Fibroblast of lung (primary cell): ENCODE measurements at regions not wholly inside any gene's neighbourhood (a gene's known extent, or its start where the extent isn't known, plus 50 kb on each side); places are given as distances from the start of the nearest gene placed in this dataset.

ENCODE experiments used
- DNase-seq, 2 donors: peaks; one replicate each; pipeline versions ENCODE4 v3.0.0 to v3.0.0-alpha.2; 2010; ENCODE audit warnings: low read depth in 2 of 2
- H2AFZ ChIP-seq: 2 replicates; pipeline ENCODE4 v1.5.1; 2012; ENCODE audit warnings: low read length, control low read depth, inconsistent platforms
- H3K27ac ChIP-seq: 2 replicates; pipeline ENCODE4 v1.5.1; 2011; ENCODE audit warnings: low read length, control low read depth; ENCODE audit not compliant: insufficient read depth
- H3K27me3 ChIP-seq: 2 replicates; pipeline ENCODE4 v1.5.1; 2011; ENCODE audit warnings: mild to moderate bottlenecking, low read length; ENCODE audit not compliant: control insufficient read depth, insufficient read depth
- H3K36me3 ChIP-seq: 2 replicates; pipeline ENCODE4 v1.5.1; 2011; ENCODE audit warnings: low read length; ENCODE audit not compliant: control insufficient read depth, insufficient read depth
- H3K4me1 ChIP-seq: 2 replicates; pipeline ENCODE4 v1.5.1; 2011; ENCODE audit warnings: low read length; ENCODE audit not compliant: control insufficient read depth, insufficient read depth; ENCODE audit errors: extremely low read depth
- H3K4me2 ChIP-seq: 2 replicates; pipeline ENCODE4 v1.5.1; 2011; ENCODE audit warnings: low read length, control low read depth; ENCODE audit not compliant: insufficient read depth; ENCODE audit errors: extremely low read depth
- H3K4me3 ChIP-seq, 4 experiments: fragments of 200-600 bp in 1 of 4; sonication (generic) in 1 of 4; replicated peaks in 1 of 4; 2 replicates each; pipeline ENCODE4 v1.5.1; 2011 to 2016; ENCODE audit warnings: low read length in 4 of 4, low read depth in 3 of 4, mild to moderate bottlenecking in 3 of 4, control low read depth in 2 of 4, inconsistent platforms in 1 of 4, mixed read lengths in 1 of 4; ENCODE audit not compliant: insufficient read depth in 1 of 4; ENCODE audit errors: control extremely low read depth in 1 of 4
- H3K79me2 ChIP-seq: 2 replicates; pipeline ENCODE4 v1.5.1; 2012; ENCODE audit warnings: mild to moderate bottlenecking, low read length, inconsistent platforms; ENCODE audit not compliant: control insufficient read depth, insufficient read depth
- H3K9ac ChIP-seq: 2 replicates; pipeline ENCODE4 v1.5.1; 2011; ENCODE audit warnings: mild to moderate bottlenecking, low read length, control low read depth; ENCODE audit not compliant: insufficient read depth
- H3K9me3 ChIP-seq: 2 replicates; pipeline ENCODE4 v1.5.1; 2012; ENCODE audit warnings: low read depth, low read length; ENCODE audit not compliant: control insufficient read depth, insufficient read depth
- H4K20me1 ChIP-seq: 2 replicates; pipeline ENCODE4 v1.5.1; 2011; ENCODE audit warnings: low read length; ENCODE audit not compliant: control insufficient read depth, insufficient read depth; ENCODE audit errors: extremely low read depth
- CTCF ChIP-seq, 2 donors: IDR thresholded peaks in 1 of 2; conservative IDR thresholded peaks in 1 of 2; 1 replicate in 1 of 2; 2 replicates in 1 of 2; pipeline ENCODE4 v1.5.1; 2011 to 2012; ENCODE audit warnings: low read length in 2 of 2, control low read depth in 1 of 2, inconsistent platforms in 1 of 2, low read depth in 1 of 2, mild to moderate bottlenecking in 1 of 2
- EZH2 ChIP-seq: IDR thresholded peaks from 2 replicates; pipeline ENCODE4 v1.5.1; 2012; ENCODE audit warnings: low read length, control low read depth, mild to moderate bottlenecking; ENCODE audit errors: missing control alignments

DNA sequence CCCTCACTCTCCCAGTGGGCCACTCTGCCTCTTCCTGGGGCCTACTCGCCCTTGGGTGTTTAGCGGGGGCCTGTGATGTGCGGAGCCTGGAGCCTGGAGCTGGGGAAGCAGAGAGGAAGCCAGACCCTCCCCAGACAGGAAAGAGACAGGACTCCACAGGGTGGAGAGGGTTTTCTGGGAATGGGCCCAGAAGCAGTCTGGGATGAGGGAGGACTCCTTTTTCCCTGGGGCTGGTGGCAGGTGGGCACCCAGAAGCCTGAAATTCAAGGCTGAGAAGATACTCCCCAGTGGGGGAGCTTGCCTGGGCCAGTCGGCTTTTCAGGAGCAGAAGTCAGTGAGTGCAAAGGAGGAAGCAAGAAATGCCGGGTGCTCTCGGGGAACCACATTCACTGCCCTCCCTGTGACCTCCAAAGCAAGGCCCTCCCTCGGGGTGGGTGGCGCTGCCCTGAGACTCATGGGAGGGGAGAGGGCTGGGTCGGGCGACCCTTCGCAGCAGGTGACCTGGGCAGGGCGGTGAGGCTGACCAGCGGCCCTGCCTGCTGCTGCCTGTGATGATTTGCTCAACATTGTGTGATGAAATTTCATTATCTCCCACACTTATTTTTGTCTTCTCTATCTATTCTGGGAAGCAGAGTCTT, 1377.4 kb downstream of the BRD1 start:
- no peaks in the 10 kb centered on the region for H3K36me3 ChIP-seq
- H3K9ac ChIP-seq = no peak overlapping the region
- no peaks in the 10 kb centered on the region for H3K79me2 ChIP-seq
- no peaks in the 10 kb centered on the region for H3K4me1 ChIP-seq
- no peak overlapping the region for H3K4me2 ChIP-seq
- no peak for DNase-seq
- no peaks in the 10 kb centered on the region for H4K20me1 ChIP-seq
- no peak overlapping the region for H3K27ac ChIP-seq
- H3K4me3 ChIP-seq = no peak overlapping the region
- H3K9me3 ChIP-seq = no peaks in the 10 kb centered on the region
- no peak overlapping the region for H2AFZ ChIP-seq
- TF ChIP-seq EZH2 (no peak), CTCF (conservative IDR thresholded peaks at IDR 0.05 in 1 of 2, IDR thresholded peaks at IDR 0.05 in 1 of 2; ENCODE audit: low read depth in 1 of 2, low read length in 2 of 2) (no peak)
- H3K27me3 ChIP-seq = no peaks in the 10 kb centered on the region

- H3K9ac ChIP-seq = no peak overlapping the region
- H3K4me2 ChIP-seq = no peak overlapping the region
- no peaks in the 10 kb centered on the region for H3K4me1 ChIP-seq
- DNase-seq = peak in 1 of 2 donors; percentile 29
- H2AFZ ChIP-seq = no peak overlapping the region
- H3K9me3 ChIP-seq = no peaks in the 10 kb centered on the region
- no peaks in the 10 kb centered on the region for H3K27me3 ChIP-seq
- H3K27ac ChIP-seq = no peak overlapping the region
- no peaks in the 10 kb centered on the region for H4K20me1 ChIP-seq
- TF ChIP-seq CTCF (conservative IDR thresholded peaks at IDR 0.05 in 1 of 2, IDR thresholded peaks at IDR 0.05 in 1 of 2; ENCODE audit: low read depth in 1 of 2, low read length in 2 of 2) (no peak), EZH2 (no peak)
- H3K36me3 ChIP-seq = no peaks in the 10 kb centered on the region
- H3K79me2 ChIP-seq = no peaks in the 10 kb centered on the region
- H3K4me3 ChIP-seq = no peak overlapping the region
These were observed 1378.0 kb downstream of the BRD1 start for GRCh38 chr22:48449466-48450187.

- no peaks in the 10 kb centered on the region for H3K9me3 ChIP-seq
- no peaks in the 10 kb centered on the region for H3K4me1 ChIP-seq
- H3K4me2 ChIP-seq = no peak overlapping the region
- no peak overlapping the region for H3K9ac ChIP-seq
- no peak overlapping the region for H3K27ac ChIP-seq
- no peaks in the 10 kb centered on the region for H4K20me1 ChIP-seq
- H3K27me3 ChIP-seq = no peaks in the 10 kb centered on the region
- TF ChIP-seq EZH2 = no peak
- no peak for TF ChIP-seq CTCF (conservative IDR thresholded peaks at IDR 0.05 in 1 of 2, IDR thresholded peaks at IDR 0.05 in 1 of 2; ENCODE audit: low read depth in 1 of 2, low read length in 2 of 2)
- no peak for DNase-seq
- H3K79me2 ChIP-seq = no peaks in the 10 kb centered on the region
- no peak overlapping the region for H3K4me3 ChIP-seq
- no peaks in the 10 kb centered on the region for H3K36me3 ChIP-seq
- no peak overlapping the region for H2AFZ ChIP-seq
These were observed 1378.9 kb downstream of the BRD1 start for GRCh38 chr22:48448821-48449220.
